ENCODE measurements at regions not wholly inside any gene's neighbourhood (a gene's known extent, or its start where the extent isn't known, plus 50 kb on each side); places are given as distances from the start of the nearest gene placed in this dataset.
A peak's percentile ranks its signal among the peaks of the same experiment; 100 is the strongest.

DNA sequence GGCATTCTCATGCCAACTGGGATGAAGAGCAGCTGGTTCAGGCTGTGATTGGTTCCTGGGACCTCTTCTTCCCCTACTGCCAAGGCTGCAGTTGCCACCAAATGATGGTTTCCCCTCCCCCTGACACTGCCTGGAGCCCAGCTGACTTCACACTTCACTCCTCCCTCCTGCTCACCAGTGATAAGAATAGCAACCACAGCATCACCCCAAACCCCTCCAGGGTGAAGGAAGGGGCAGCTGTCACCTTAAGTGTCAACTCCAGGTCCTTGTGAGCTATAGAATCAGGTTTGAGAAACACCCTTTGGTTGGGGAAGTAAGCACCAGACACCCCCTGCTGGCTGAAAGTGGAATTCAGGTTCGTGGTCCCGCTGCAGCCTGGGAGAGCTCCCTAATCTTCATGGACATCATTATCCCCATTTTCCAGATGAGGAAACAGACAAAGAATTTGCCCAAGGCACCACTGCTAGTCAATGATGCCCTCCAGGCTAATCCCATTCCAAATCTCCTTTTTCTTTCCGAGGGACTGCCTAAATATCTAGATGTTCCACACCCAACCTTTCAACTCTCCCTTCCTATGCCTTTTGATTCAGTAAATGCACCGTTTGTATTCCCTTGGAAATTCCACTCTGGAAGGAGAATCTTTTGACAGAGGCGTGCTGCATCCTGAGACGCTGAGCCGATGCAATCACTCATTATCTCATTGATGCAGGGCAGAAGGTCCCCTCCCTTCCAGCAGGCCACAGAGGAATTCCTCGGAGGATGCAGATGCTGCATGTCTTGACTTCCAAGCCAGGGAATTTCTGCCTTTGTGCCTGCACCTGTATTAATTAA lies 50.6 kb upstream of the UQCRFS1 start:
- Histone ChIP-seq H3K9me1 (ENCODE audit: control insufficient read depth, extremely low read depth, insufficient read depth, low read length) (no peaks in the 10 kb centered on the region), H3K9me3 (ENCODE audit: control insufficient read depth, low read depth, low read length) (no peaks in the 10 kb centered on the region), H3K36me3 (ENCODE audit: control insufficient read depth in 2 of 2, extremely low read depth in 1 of 2, insufficient read depth in 2 of 2, low read length in 2 of 2) (no peaks in the 10 kb centered on the region), H4K20me1 (ENCODE audit: control insufficient read depth, extremely low read depth, insufficient read depth, low read length) (no peaks in the 10 kb centered on the region), H2AFZ (ENCODE audit: control insufficient read depth, low read length) (no peak overlapping the region), H3K27me3 (ENCODE audit: control insufficient read depth, extremely low read depth, insufficient read depth, low read length) (no peaks in the 10 kb centered on the region), H3K4me1 (ENCODE audit: control insufficient read depth, extremely low read depth, insufficient read depth, low read length) (no peaks in the 10 kb centered on the region), H3K4me3 (ENCODE audit: control insufficient read depth in 2 of 3, extremely low read depth in 1 of 3, insufficient read depth in 2 of 3, low read depth in 1 of 3, low read length in 3 of 3) (no peak overlapping the region), H3K79me2 (ENCODE audit: control insufficient read depth, insufficient read depth, low read length) (no peaks in the 10 kb centered on the region), H3K9ac (ENCODE audit: control insufficient read depth, extremely low read depth, insufficient read depth, low read length) (no peak overlapping the region), H3K27ac (ENCODE audit: control insufficient read depth, insufficient read depth, low read length) (no peak overlapping the region), H3K4me2 (ENCODE audit: control insufficient read depth, extremely low read depth, insufficient read depth, low read depth, low read length) (no peak overlapping the region)
- TF ChIP-seq, protein P1, sequence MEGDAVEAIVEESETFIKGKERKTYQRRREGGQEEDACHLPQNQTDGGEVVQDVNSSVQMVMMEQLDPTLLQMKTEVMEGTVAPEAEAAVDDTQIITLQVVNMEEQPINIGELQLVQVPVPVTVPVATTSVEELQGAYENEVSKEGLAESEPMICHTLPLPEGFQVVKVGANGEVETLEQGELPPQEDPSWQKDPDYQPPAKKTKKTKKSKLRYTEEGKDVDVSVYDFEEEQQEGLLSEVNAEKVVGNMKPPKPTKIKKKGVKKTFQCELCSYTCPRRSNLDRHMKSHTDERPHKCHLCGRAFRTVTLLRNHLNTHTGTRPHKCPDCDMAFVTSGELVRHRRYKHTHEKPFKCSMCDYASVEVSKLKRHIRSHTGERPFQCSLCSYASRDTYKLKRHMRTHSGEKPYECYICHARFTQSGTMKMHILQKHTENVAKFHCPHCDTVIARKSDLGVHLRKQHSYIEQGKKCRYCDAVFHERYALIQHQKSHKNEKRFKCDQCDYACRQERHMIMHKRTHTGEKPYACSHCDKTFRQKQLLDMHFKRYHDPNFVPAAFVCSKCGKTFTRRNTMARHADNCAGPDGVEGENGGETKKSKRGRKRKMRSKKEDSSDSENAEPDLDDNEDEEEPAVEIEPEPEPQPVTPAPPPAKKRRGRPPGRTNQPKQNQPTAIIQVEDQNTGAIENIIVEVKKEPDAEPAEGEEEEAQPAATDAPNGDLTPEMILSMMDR (optimal IDR thresholded peaks at IDR 0.05 in 1 of 3, IDR thresholded peaks at IDR 0.05 in 1 of 3, conservative IDR thresholded peaks at IDR 0.05 in 1 of 3; ENCODE audit: extremely low read depth in 1 of 3, insufficient read depth in 2 of 3, low read length in 3 of 3) = peak; percentile 50 to 65 (median 62)
- no peak for TF ChIP-seq EZH2 (IDR thresholded peaks at IDR 0.05; ENCODE audit: low read length)
- no peak for FAIRE-seq
- dilution Hi-C loops (cut with MboI; ENCODE audit: extremely low pct_ligation_motif_present, low sequenced_read_pairs) = no loop called here
- no peak for DNase-seq (ENCODE audit: low read depth, low spot score)

DNA sequence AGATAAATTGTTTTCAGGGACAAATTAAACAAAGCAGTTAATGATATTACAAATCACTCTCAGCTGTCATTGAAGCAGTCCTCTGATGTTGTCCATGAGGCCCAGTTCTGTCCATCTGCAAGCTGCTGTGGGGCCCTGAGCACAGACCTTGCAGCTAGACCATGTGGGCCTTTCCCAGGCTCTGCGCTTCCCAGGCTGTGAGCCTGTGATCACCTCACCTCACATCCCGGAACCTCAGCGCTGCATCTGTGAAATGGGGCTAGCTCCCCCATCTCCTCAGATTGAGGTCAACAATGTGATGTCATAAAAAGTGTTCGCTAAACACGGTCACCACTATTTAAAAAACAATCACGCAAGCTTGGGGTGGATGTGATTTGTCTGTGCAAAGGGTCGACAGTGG lies 51.9 kb upstream of the UQCRFS1 start:
- no peak overlapping the region for H2AFZ ChIP-seq (ENCODE audit: control insufficient read depth, low read length)
- no peaks in the 10 kb centered on the region for H3K27me3 ChIP-seq (ENCODE audit: control insufficient read depth, extremely low read depth, insufficient read depth, low read length)

More for the DNA sequence above, 51.9 kb upstream of the UQCRFS1 start:
- H3K4me2 ChIP-seq (ENCODE audit: control insufficient read depth, extremely low read depth, insufficient read depth, low read depth, low read length) = no peak overlapping the region
- TF ChIP-seq, protein P1 (optimal IDR thresholded peaks at IDR 0.05 in 1 of 3, IDR thresholded peaks at IDR 0.05 in 1 of 3, conservative IDR thresholded peaks at IDR 0.05 in 1 of 3; ENCODE audit: extremely low read depth in 1 of 3, insufficient read depth in 2 of 3, low read length in 3 of 3) = no peak
- no peak for TF ChIP-seq EZH2 (IDR thresholded peaks at IDR 0.05; ENCODE audit: low read length)
- dilution Hi-C loops (cut with MboI; ENCODE audit: extremely low pct_ligation_motif_present, low sequenced_read_pairs) = no loop called here
- H3K4me1 ChIP-seq (ENCODE audit: control insufficient read depth, extremely low read depth, insufficient read depth, low read length) = no peaks in the 10 kb centered on the region
- H3K79me2 ChIP-seq (ENCODE audit: control insufficient read depth, insufficient read depth, low read length) = no peaks in the 10 kb centered on the region
- H3K4me3 ChIP-seq (ENCODE audit: control insufficient read depth in 2 of 3, extremely low read depth in 1 of 3, insufficient read depth in 2 of 3, low read depth in 1 of 3, low read length in 3 of 3) = no peak overlapping the region
- H3K9me1 ChIP-seq (ENCODE audit: control insufficient read depth, extremely low read depth, insufficient read depth, low read length) = no peaks in the 10 kb centered on the region
- no peak overlapping the region for H3K9ac ChIP-seq (ENCODE audit: control insufficient read depth, extremely low read depth, insufficient read depth, low read length)
- DNase-seq (ENCODE audit: low read depth, low spot score) (no peak), FAIRE-seq (no peak)
- no peak overlapping the region for H3K27ac ChIP-seq (ENCODE audit: control insufficient read depth, insufficient read depth, low read length)
- no peaks in the 10 kb centered on the region for H3K36me3 ChIP-seq (ENCODE audit: control insufficient read depth in 2 of 2, extremely low read depth in 1 of 2, insufficient read depth in 2 of 2, low read length in 2 of 2)
- no peaks in the 10 kb centered on the region for H4K20me1 ChIP-seq (ENCODE audit: control insufficient read depth, extremely low read depth, insufficient read depth, low read length)
- H3K9me3 ChIP-seq (ENCODE audit: control insufficient read depth, low read depth, low read length) = no peaks in the 10 kb centered on the region

All from keratinocyte (primary cell).